ENCODE measurements at regions not wholly inside any gene's neighbourhood (a gene's known extent, or its start where the extent isn't known, plus 50 kb on each side); places are given as distances from the start of the nearest gene placed in this dataset.

GRCh38 chr10:85080934-85081333 is 752.5 kb downstream of the CCSER2 start:
- TF ChIP-seq EZH2phosphoT487 (conservative IDR thresholded peaks at IDR 0.05; ENCODE audit: low read length), result no peak
- no peak for TF ChIP-seq CTCF (IDR thresholded peaks at IDR 0.05; ENCODE audit: insufficient read depth, low read length, poor library complexity, severe bottlenecking)
